ENCODE measurements at regions not wholly inside any gene's neighbourhood (a gene's known extent, or its start where the extent isn't known, plus 50 kb on each side); places are given as distances from the start of the nearest gene placed in this dataset.
"Not testable (repeated sequence)": the region's sequence is repeated elsewhere in the genome, so short reads cannot be mapped to it uniquely, and the experiment has no call there.

- DNase-seq = no peak
These were observed 747.8 kb upstream of the GBE1 start for GRCh38 chr3:82509106-82509842.

DNA sequence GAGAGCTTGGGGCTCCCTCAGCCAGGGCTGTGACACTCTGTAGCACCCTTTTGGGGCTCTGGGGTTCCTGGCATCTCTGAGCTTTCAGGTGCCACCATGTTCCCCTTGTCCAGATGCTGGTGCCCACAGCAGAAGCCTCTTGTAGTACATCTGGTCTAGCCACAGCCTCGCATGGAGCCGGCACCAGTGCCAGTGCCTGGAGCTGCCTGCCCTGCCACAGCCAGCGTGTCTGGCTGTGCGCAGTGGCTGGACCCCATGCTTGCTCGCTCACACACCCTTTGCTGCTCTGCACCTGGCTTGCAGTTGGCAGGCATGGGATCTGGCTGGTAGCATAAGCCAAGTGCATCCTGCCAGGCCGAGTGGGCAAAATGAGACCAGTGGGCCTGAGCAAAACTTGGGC lies 744.8 kb upstream of the GBE1 start:
- no peak for DNase-seq

DNA sequence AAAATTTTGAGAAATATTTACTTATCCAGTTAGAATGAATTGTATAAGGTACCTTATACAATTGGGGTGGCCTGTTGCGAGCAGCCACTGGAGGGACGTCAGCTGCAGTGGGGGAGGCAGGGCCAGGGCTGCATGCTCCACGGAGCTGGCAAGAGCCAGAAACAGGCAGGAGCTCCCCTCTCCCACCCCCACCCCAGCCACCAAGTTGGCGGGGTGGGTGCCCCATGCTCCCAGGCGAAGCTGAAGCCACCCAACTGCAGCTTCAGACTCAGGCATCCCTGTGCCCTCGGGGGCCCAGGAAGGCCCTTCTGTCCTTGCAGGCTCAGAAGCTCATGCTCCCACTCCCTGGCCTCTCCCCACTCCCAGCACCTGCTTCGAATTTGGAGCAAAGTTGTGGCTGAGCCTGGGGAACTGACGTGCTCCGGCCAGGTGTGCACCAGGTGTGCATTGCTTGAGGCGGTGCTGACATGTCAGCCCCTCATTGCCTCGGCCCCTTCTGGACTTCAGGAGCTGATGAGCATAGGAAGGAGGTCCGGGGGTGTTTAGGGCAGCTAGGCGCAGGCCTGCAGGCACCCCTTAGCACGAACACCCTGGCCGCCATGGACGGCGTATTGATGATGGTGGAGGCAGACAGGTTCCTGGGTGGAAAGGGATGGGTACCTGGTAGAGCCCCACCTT lies 743.8 kb upstream of the GBE1 start:
- no peak for DNase-seq

DNA sequence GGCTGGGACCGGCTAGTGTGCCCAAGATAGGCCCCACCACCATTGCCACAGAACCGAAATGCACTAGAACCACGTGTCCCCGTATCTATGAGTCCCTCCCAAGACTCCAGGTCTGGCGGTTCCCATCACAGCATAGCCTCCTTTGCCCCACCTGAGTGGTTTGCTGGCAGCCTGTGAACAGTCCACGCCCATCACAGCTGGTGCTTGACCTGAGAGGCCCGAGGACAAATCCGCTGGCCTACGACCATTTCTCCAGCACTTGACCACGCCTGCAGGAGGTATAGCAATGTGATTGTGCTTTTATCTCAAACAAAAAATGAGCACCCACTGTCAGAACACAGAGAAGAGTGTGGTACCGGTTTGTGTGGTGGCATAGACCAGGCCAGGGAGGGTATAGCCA lies 736.7 kb upstream of the GBE1 start:
- no peak for DNase-seq

GRCh38 chr3:82496890-82497560 lies 735.6 kb upstream of the GBE1 start:
- DNase-seq = no peak

- DNase-seq = no peak
These were observed 734.2 kb upstream of the GBE1 start for GRCh38 chr3:82495655-82496054.

DNA sequence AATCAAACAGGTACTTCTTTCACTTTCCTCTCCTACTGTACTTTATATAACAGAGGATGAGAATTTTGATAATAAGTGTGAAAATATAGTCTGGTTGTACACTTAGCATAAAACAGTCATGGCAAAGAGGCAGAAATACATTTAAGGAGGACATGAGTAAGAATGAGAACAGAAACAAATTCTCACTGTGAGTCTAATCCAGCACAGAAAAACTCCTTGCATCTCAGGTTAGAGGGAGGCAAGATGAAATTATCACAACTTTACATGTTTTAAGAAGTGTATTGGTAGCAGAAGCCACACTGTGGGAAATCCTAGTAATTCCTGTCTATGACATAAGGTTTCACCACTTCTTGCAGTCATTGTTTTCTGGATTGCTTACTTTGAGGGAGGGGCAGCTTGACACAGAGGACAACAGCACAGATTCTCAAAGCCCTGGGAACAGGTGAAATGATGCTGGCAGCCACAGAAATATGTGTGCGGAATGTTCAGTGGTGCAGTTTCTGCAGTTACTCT lies 733.6 kb upstream of the GBE1 start:
- no peak for DNase-seq

DNA sequence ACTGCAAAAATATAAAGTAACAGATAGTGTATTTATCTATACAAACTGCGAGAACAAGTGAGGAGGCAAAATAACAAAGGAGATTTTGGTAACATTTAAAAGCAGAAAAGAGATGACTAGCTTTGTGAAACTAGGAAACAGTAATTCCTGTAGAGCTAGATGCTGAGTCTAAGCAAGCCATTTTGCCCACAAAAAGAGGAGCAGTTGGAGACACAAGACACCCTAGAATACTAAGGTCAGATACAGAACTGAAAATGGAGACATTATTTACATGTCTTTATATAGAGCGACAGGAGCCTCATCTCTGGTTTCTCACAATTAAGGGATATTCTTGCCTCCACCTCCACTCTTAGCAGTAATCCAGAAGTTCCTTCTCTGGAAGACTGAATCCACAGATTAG lies 732.4 kb upstream of the GBE1 start:
- DNase-seq = no peak

- DNase-seq = no peak
These were observed 713.9 kb upstream of the GBE1 start for GRCh38 chr3:82475306-82475705.

- DNase-seq = no peak
These were observed 713.3 kb upstream of the GBE1 start for GRCh38 chr3:82474711-82475110.

- no peak for DNase-seq
These were observed 712.6 kb upstream of the GBE1 start for GRCh38 chr3:82473864-82474541.

GRCh38 chr3:82467051-82467450 lies 705.6 kb upstream of the GBE1 start:
- DNase-seq = no peak

GRCh38 chr3:82462977-82463376 lies 701.5 kb upstream of the GBE1 start:
- DNase-seq = peak; percentile 16 to 24

- DNase-seq = no peak
These were observed 699.8 kb upstream of the GBE1 start for GRCh38 chr3:82461049-82461889.

DNA sequence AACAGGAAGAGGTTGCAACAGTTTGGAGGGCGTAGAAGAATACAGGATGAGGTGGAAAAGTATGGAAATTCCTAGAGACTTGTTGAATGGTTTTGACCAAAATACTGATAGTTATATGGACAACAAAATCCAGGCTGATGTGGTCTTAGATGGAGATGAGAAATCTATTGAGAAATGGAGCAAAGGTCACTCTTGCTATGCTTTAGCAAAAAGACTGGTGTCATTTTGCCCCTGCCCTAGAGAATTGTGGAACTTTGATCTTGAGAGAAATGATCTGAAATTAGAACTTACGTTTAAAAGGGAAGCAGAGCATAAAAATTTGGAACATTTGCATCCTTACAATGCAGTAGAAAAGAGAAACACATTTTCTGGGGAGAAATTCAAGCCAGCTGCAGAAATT lies 686.9 kb upstream of the GBE1 start:
- DNase-seq = no peak

- not testable (repeated sequence) for DNase-seq
These were observed 667.4 kb upstream of the GBE1 start for GRCh38 chr3:82428821-82429220.

DNA sequence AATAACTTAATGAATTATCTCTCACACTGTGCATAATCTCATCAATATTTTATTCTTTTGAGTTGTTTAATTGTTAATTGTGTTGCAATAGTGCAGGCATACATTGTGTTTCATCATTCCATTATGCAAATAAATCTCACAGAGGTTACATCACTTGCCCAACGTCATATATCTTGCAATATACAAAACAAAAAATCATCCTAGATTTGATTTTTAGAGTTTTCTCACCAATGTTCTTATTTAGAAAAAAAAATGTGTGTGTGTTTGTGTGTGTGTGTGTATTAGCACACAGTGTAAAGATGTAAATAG lies 662.5 kb upstream of the GBE1 start:
- no peak for DNase-seq

- DNase-seq = no peak
These were observed 662.0 kb upstream of the GBE1 start for GRCh38 chr3:82423268-82424030.

- DNase-seq = no peak
These were observed 655.4 kb upstream of the GBE1 start for GRCh38 chr3:82416830-82417229.

DNA sequence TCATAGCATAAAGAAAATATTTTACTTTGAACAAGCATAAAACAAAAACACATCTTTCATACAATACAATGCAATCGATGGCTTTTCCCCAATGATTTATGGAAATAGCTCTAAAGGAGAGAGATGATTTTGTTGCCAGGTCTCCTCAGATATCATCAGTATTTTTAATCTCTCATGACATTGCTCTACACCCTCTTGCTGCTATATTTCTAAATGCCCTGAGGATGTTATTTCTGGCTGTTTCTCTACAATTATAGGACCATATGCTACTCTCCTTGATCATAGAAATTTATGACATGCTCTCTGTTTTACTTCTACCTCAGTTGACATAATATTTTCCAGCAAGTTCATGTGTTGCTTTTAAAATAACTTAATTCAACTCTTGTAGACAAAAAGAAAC lies 654.9 kb upstream of the GBE1 start:
- DNase-seq = no peak

DNA sequence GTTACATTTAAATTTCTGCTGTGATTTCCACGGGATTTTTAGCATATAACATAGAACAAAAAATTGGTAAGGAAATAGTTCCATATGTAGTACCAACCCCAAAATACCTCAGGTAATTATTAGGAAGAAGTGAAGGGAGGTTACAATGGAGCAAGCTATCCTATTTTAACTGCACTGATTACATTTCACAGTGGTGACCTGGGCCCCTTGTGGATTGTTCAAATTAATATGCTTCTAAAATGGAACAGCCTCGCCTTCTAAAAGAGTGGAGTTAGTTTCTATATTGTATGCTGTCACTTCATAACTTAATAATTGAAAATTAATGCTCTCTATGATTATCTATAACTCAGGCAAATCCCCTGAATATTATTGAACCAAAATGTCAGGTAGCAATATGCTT lies 651.7 kb upstream of the GBE1 start:
- DNase-seq = no peak

Measured in right lung (tissue), 2 donors.